ENCODE measurements at regions not wholly inside any gene's neighbourhood (a gene's known extent, or its start where the extent isn't known, plus 50 kb on each side); places are given as distances from the start of the nearest gene placed in this dataset.

- DNase-seq, result no peak
Measured at GRCh38 chr5:173458828-173459609, 130.8 kb upstream of the STC2 start.

GRCh38 chr5:173457482-173457881 lies 129.3 kb upstream of the STC2 start:
- no peak for DNase-seq

DNA sequence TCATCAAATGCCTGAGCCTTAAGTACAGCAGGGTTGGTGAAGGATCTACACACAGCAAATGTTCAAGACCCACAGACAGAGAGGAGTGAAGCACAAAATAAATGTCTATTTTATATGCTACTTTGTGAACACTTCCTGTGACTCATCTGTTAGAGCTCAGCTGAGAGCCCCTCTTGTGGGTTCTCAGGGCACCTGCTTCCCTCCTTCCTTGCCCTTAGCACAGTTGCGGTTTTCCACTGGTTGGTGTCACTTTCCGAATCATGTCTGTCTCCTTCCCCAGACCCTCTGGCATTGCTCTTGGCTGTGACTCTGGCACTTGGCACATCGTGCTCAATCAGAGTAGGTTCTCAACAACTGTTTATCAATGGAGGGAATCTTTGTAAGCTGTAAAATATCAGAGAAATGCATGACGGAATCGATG lies 128.5 kb upstream of the STC2 start:
- DNase-seq, result no peak

- DNase-seq, result no peak
Measured at GRCh38 chr5:173456181-173456580, 128.0 kb upstream of the STC2 start.

- no peak for DNase-seq
Measured at GRCh38 chr5:173455599-173455957, 127.4 kb upstream of the STC2 start.

DNA sequence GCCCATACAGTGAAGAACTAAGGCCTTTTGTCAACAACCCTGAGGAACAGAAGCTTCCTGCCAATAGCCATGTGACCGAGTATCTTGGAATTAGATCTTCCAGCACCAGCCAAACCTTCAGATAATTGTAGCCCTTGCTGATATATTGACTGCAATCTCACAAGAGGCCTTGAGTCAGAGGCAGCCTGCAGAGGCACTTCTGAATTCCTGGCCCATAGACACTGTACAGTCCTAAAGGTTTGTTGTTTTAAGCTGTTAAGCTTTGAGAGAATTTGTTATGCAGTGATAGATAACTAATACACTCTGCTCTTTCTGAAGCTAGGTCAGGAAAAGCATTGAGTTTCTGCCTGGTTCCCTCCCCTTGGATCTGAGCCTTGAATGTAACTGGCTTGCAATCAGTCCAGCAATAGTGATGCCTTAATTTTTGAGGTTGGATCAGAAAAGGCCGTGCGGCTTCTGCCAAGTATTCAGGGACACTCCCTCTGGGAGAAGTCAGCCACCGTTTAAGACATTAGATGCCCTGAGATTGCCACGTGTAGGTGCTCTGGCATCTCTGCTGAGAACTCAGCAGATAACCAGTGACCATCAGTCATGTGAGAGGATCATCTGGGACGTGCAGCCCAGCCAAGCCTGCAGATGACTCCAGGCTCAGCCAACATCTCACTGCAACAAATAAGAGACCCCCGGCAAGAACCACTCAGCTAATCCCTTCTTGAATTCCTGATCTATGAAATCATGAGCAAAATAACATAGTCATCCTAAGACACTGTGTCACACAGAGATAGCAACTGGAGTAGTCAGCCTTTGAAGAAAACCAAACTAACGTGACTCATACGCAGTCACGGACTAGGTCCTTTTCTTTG lies 126.8 kb upstream of the STC2 start:
- DNase-seq, result no peak

- DNase-seq, result no peak
Measured at GRCh38 chr5:173454361-173454735, 126.1 kb upstream of the STC2 start.

- no peak for DNase-seq
Measured at GRCh38 chr5:173453167-173453566, 125.0 kb upstream of the STC2 start.

DNA sequence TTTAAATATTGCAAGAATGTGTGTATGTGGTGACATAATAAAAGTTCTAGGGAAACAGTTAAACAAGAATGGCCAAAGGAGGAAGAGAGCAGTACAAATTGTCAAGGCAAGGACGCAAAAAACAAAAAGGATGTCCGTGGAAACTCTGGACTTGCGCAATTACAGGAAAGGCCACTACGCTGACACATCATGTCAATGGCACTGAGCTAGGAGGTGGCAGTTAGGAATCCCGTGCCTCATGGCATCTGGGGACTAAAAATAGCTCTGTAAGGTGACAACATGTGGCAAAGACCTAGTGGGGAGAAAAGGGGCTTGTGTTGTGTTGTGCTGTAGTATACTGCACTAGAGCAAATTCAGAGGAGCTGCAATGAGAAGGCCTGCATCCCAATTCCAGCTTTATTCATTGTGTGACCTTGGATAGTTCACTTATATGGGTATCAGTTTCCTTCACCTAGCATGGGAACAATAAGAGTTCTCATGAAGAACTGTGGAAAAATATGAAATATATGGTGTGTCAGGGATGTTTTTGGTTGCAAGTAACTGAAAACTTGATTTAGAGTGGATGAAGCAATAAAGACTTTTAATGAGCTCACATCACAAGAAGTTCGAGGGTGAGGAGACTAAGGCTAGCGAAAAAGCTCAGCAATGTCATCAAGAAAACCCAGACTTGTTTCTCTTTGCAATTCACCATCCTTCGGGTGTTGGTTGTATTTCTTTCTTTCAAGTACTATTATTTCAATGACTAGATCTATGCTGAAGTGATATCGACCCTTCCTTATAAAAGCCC lies 124.1 kb upstream of the STC2 start:
- no peak for DNase-seq

- DNase-seq, result no peak
Measured at GRCh38 chr5:173451651-173452050, 123.4 kb upstream of the STC2 start.

- DNase-seq, result no peak
Measured at GRCh38 chr5:173451031-173451430, 122.8 kb upstream of the STC2 start.

DNA sequence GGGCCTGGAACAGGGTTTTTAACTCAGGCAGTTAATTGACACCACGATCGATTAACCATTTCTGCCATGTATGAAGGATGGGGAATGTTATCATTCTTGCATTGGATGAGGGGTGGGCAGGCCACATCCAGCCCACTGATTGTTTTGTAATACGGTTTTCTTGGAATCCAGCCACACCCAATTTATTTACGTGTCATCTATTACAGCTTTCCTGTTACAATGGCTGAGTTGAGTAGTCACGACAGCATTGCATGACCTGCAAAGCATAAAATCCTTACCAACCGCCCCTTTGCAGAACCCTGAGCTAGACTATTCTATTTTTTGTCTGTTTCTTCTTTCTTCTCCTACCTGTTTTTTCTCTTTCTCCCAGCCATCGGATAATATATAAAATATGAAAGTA lies 122.0 kb upstream of the STC2 start:
- no peak for DNase-seq

GRCh38 chr5:173448856-173449255 lies 120.6 kb upstream of the STC2 start:
- no peak for DNase-seq

DNA sequence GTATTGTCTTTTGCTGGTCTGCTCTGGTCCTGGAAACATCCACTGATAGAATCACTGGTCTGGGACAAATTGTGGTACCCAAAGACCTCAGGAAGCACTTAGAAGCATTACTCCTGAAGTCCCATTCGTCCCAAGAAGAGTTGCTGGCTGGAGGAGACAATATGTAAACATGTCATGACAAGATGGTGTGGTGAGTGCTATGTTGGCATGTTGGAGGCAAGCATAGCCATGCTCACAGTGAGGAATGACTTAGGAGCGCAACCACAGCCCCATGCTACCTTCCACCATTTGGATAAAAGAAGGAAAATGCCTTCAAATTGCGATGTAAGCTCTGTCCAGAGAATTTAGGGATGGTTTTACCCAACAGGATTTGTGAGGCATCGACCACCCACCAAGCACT lies 115.8 kb upstream of the STC2 start:
- DNase-seq, result no peak

DNA sequence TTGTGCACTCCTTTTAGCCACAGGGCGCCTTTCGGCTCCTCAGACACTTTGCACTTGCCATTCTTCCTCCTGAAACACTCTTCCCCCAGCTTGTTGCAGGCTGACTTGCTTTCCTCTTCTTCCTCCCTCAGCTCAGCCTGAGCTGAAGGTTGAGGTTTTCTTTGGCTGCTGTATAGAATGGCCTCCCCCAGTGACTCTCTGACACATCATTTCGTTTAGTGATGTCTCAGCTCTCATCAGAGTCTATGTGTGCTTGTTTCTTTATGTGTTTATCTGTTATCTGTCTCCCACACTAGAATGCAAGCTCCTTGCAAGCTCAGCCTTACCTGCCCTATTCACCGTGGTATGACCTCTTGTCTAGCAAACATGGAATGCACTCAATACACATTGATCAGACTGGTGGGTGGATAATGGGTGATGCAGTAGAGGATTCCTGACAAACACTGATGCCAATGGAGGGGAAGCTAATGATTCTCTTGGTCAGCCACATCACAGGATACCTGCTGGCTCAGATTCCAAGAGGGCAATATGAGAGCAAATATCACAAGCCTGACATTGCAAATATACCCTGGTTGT lies 112.9 kb upstream of the STC2 start:
- DNase-seq, result no peak

DNA sequence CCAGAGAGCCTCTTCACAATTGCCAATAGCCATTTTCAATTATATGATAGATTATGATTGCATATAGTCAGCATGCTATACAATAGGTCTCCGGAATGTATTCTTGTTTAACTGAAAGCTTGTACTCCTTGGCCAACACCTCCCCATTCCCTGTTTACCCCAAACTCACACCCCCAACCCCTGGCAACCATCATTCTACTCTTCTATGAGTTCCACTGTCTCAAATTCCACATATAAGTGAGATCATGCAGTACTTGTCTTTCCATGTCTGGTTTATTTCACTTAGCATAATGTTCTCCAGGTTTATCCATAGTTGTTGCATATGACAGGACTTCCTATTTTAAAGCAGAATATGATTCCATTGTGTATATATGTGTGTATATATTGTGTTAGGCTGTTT lies 110.7 kb upstream of the STC2 start:
- no peak for DNase-seq

DNA sequence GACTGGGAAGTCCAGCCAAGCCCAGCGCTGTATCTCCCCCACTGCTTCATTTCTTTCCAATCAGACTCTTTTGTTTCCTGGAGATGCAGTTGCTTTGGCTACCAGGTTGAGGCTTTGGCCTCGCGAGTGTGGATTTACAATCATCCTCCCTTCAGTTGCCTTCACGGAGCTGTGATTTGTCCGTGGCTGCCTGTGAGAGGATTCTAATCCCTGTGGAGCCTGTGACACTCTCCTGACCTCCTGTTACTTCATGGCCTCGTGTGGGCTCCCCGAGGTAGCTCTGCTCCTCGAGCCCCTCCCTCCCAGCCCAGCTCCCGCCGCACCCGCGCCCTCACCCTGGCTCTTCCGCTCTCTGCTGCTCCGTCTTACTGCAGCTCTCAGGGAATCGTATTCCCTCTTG lies 107.2 kb upstream of the STC2 start:
- no peak for DNase-seq

GRCh38 chr5:173434270-173434669 lies 106.1 kb upstream of the STC2 start:
- no peak for DNase-seq

- DNase-seq, result no peak
Measured at GRCh38 chr5:173430394-173430793, 102.2 kb upstream of the STC2 start.

- no peak for DNase-seq
Measured at GRCh38 chr5:173429489-173430150, 101.4 kb upstream of the STC2 start.

- no peak for DNase-seq
Measured at GRCh38 chr5:173423452-173424117, 95.4 kb upstream of the STC2 start.

DNA sequence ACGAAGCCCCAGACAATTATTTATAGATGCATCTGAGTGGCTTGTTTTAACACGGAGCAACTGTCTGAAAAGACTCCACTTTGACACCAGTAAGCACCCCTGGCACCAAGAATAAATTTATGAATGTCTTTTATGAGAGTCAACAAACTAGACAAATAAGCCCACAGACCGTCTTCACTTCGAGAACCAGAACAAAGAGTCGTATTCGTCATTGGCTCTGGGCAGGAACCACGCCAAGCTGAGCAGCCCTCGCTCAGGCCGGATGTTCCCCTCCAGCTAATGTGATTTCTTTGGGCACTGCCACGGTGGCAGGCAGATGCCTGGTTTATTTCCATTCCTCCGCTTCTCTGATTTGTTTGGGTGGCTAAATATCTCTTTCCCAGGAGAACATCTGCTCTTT lies 91.9 kb upstream of the STC2 start:
- peak; percentile 17 to 46 for DNase-seq
